GM21390 (cell line): ENCODE measurements at regions not wholly inside any gene's neighbourhood (a gene's known extent, or its start where the extent isn't known, plus 50 kb on each side); places are given as distances from the start of the nearest gene placed in this dataset.
"Not testable (repeated sequence)": the region's sequence is repeated elsewhere in the genome, so short reads cannot be mapped to it uniquely, and the experiment has no call there.

ENCODE experiments used
- ATAC-seq: cut with Tn5 transposase; IDR thresholded peaks from one replicate; pipeline ENCODE4 v1.9.1; 2021; ENCODE audit not compliant: unreplicated experiment

- not testable (repeated sequence) for ATAC-seq
These were observed 125.6 kb upstream of the NBPF9 start for GRCh38 chr1:149228672-149229585.

- not testable (repeated sequence) for ATAC-seq
These were observed 126.5 kb upstream of the NBPF9 start for GRCh38 chr1:149229813-149230212.

- ATAC-seq, result not testable (repeated sequence)
These were observed 131.9 kb upstream of the NBPF9 start for GRCh38 chr1:149234926-149235914.

GRCh38 chr1:149237515-149237914 lies 134.2 kb upstream of the NBPF9 start:
- ATAC-seq, result not testable (repeated sequence)

DNA sequence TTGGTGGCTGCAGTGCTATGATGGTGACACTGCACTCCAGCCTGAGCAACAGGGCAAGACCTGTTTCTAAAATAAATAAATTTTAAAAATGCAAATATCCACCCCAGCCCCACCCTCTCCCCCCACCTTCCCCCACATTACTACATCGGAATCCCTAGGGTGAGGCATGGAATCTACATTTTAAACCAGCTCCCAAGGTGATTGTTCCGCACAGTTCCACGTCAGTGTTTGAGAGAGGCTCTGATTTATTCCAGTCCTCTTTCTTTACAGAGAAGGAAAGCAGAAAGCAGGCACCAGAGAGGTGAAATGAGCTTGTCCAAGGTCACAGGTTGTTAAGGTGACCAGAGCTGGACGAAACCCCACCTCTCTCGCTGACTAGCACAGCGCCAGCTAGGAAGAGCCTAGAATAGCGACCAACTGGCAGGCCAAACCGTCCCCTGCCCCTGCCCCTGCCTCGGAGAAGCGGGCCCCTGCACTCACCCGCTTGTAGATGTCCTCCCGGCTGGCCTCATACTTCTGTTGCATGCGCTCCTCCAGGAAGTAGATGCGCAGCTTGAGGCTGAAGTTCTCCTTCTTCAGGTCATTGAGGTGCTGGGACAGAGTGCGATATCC lies 136.7 kb upstream of the NBPF9 start:
- not testable (repeated sequence) for ATAC-seq

GRCh38 chr1:149240530-149240929 lies 137.2 kb upstream of the NBPF9 start:
- not testable (repeated sequence) for ATAC-seq

GRCh38 chr1:149241272-149241671 lies 137.9 kb upstream of the NBPF9 start:
- ATAC-seq, result not testable (repeated sequence)

GRCh38 chr1:149243572-149243971 lies 140.2 kb upstream of the NBPF9 start:
- not testable (repeated sequence) for ATAC-seq

- ATAC-seq, result not testable (repeated sequence)
These were observed 141.3 kb upstream of the NBPF9 start for GRCh38 chr1:149244621-149245020.

- ATAC-seq, result not testable (repeated sequence)
These were observed 142.9 kb upstream of the NBPF9 start for GRCh38 chr1:149246212-149246611.

- not testable (repeated sequence) for ATAC-seq
These were observed 145.3 kb upstream of the NBPF9 start for GRCh38 chr1:149248610-149249009.

GRCh38 chr1:149249850-149250467 lies 146.6 kb upstream of the NBPF9 start:
- not testable (repeated sequence) for ATAC-seq

DNA sequence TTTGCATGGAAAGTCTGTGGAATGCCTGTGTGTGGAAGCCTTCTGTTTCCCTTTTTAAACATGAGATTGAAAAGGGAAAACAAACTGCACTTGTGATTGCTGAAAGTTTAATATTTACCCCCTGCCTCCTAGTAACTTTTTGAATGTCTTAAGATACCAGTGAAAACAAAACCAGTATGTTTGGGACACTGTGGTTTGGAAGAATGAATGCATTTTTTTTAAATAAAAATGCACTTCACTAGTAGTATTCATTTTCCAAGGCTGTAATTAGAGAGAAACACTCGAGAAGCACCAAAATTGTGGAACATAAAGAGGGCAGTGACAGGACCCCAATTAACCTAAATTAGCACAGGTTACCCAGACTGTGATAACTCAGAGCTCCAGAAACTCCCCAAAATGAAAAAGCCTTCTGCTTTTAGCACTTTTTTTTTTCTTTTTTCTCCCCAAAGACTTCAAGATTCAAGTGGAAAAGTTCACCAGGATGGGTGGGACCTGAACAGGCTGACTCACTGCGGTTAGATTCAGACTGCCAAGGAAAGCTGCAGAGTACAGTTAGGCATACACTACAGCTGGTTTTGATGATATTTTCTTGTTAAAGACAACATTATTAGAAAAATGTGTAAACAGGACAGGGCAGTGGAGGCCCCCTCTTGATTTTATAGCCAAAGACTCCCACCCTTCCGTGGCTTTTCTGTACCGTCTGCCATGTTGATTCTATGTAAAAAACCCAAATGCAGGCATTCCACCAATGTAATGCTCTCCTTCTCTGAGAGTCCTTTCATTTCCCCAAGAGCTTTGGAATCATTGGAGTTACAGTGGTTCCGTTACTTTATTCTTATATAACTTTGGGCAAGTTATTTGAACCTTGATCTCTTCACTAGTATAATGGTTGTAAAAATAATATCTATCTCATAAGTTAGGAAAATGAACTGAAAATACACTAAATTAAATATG lies 151.8 kb upstream of the NBPF9 start:
- not testable (repeated sequence) for ATAC-seq

GRCh38 chr1:149260284-149260683 lies 156.9 kb upstream of the NBPF9 start:
- ATAC-seq, result not testable (repeated sequence)

DNA sequence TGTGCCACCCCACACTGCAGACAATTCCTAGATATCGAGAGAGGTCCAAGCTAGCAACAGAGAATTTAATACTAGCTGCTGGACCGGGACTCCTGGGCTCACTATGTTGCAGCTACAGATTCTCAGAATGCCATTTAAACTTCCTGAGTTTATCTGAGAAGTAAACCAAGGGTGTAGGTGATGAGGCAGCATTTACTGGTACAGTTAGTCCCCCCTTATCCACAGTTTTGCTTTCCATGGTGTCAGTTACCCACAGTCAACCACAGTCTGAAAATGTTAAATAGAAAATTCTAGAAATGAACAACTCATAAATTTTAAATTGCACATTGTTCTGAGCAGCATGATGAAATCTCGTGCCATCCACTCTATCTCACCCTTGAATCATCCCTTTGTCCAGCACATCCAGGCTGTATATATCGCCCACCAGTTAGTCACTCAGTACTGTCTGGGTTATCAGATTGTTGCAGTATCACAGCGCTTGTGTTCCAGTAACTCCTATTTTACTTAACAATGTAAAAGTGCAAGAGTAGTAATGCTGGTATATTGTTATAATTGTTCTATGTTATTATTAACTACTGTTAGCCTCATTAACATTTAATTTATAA lies 157.5 kb upstream of the NBPF9 start:
- not testable (repeated sequence) for ATAC-seq

DNA sequence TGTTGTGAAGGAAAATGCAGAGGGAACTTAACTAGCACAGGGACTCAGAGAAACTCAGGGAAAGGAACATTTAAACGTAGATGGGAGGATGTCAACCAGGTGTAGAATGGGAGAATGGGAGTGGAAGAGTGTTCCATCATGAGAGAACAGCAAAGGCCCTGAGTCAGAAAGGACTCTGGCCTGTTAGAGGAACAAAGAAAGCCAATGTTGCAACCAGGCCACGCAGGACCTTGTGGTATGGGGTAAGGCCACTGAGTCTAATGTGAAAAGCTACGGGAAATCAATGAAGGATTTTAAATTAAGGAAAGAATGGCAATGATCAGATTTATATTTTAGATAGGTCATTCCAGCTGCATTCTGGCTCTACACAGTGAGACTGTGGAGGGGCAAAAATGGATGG lies 163.9 kb upstream of the NBPF9 start:
- ATAC-seq, result not testable (repeated sequence)

DNA sequence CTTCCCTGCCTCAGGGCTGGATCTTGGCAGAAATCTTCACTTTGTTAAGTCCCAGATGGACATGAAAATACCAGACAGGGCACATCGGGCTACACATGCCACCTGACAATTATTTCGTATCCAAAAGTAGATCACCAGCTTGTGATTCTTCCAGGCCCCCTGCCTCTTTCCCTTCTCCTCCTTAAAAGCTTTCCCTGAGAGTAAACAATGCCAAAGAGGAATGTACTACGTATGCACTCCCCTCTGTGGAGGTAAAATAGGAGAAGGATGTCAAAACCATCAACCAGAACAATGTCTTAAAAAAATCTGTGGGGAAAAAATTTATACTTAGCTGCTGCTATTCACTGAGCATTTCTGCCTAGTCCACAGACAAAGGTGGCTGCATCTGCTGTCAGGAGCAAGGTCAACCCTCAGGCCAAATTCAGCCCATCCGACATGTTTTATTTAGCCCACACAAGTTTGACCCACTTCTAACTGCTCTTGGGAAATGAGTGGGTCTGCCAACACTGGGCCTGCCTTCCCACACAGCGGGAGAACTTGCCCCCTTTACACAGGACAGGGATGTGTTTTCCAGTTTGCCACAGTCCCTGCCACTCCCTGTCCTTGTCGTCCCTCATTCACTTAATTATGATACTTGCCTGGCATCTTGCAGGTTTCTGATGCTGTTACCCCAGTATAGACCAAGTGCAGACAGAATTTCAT lies 165.8 kb upstream of the NBPF9 start:
- ATAC-seq, result not testable (repeated sequence)

DNA sequence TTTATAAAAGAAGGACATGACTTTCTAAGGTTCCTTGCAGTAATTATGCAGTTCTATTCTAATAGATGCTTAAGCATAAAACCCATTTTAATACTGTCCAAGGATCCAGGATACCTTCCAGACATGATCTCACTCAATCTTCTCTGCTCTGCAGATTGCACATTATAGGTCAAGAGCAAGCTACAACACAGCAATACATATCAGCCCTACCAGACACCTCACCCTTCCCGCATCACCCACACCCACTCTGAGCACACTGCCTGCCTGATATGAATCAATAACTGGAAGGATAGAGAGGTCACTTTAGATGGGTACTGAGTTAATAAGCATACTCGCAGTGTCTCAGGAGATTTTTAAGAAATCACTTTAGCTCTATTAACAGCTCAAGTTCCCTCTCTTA lies 166.5 kb upstream of the NBPF9 start:
- not testable (repeated sequence) for ATAC-seq
